ENCODE measurements at regions not wholly inside any gene's neighbourhood (a gene's known extent, or its start where the extent isn't known, plus 50 kb on each side); places are given as distances from the start of the nearest gene placed in this dataset.

DNA sequence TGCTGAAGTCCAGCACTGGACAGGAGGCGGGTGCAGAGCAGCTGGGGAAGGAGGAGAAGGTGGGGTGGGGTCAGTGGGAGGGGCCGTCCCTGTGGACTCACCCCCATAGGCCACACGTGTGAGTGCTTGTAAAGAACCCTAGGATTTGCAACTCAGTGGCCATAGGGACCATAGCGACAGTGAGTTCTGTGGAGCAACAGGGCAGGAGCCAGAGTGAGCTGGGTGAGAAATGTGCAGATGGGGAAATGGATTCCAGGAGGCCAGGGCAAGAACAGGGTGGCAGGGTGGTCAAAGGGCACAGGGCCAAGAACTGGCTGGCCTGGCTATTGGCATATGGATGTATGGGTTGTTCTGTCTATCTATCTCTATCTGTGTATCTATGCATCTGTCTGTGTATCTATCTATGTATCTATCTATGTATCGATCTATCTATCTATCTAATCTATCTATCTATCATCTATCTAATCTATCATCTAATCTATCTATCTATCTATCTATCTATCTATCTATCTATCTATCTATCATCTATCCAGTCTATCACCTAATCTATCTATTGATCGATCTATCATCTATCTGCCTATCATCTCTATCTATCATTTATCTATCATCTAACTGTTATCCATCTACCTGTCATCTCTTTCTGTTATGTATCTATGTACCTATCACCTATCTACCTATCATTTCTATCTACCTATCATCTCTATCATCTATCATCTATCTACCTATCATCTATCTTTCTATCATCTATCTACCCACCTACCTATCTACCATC is 889.0 kb downstream of the TBC1D22A start:
- ATAC-seq (ENCODE audit: low read depth) (no peak), DNase-seq (no peak)
- in situ Hi-C loops (cut with MboI; ENCODE audit: low sequenced_read_pairs) = no loop called here
- Histone ChIP-seq H2BK20ac (ENCODE audit: low read depth, low read length) (no peak overlapping the region), H3K36me3 (ENCODE audit: control insufficient read depth, insufficient read depth, low read length) (no peaks in the 10 kb centered on the region), H2BK5ac (ENCODE audit: low read depth, low read length, poor library complexity, severe bottlenecking) (no peak overlapping the region), H2AK9ac (replicated peaks; ENCODE audit: low read depth, low read length, poor library complexity) (no peak overlapping the region), H2AFZ (replicated peaks; ENCODE audit: low read length, poor library complexity) (no peak overlapping the region), H3K4me1 (ENCODE audit: control insufficient read depth, insufficient read depth, low read length) (no peaks in the 10 kb centered on the region), H4K5ac (ENCODE audit: low read depth, low read length) (no peak overlapping the region), H3K56ac (ENCODE audit: extremely low read depth, insufficient read depth, low read length) (no peak overlapping the region), H2BK15ac (ENCODE audit: low read depth, low read length) (no peak overlapping the region), H3K4me3 (ENCODE audit: insufficient read depth, low read depth, low read length) (no peak overlapping the region), H3K18ac (ENCODE audit: low read depth, low read length) (no peak overlapping the region), H4K20me1 (ENCODE audit: insufficient read depth, low read length) (no peaks in the 10 kb centered on the region), H2BK120ac (ENCODE audit: low read depth, low read length) (no peak overlapping the region), H3K27me3 (ENCODE audit: control insufficient read depth, insufficient read depth, low read length) (no peaks in the 10 kb centered on the region), H3K9me1 (ENCODE audit: insufficient read depth, low read length) (no peaks in the 10 kb centered on the region), H3K27ac (ENCODE audit: insufficient read depth, low read length) (no peak overlapping the region), H3K4ac (ENCODE audit: low read depth, low read length) (no peak overlapping the region), H3K9ac (ENCODE audit: low read depth, low read length) (no peak overlapping the region), H3K23ac (ENCODE audit: low read depth, low read length) (no peak overlapping the region), H4K91ac (ENCODE audit: insufficient read depth, low read depth, low read length) (no peak overlapping the region), H4K8ac (ENCODE audit: low read depth in 2 of 2, low read length in 2 of 2) (no peak overlapping the region), H3K9me3 (ENCODE audit: control insufficient read depth, insufficient read depth, low read length) (peaks cover 27% of the 10 kb centered on the region), H2AK5ac (ENCODE audit: low read depth, low read length) (no peak overlapping the region), H3K79me1 (ENCODE audit: low read depth in 1 of 2, low read length in 2 of 2) (no peaks in the 10 kb centered on the region), H3K4me2 (ENCODE audit: low read depth, low read length) (no peak overlapping the region), H3K14ac (replicated peaks; ENCODE audit: low read depth, low read length) (no peak overlapping the region)
- TF ChIP-seq RFX5 (IDR thresholded peaks at IDR 0.05; ENCODE audit: low read depth, low read length) (no peak), RCOR1 (IDR thresholded peaks at IDR 0.05; ENCODE audit: insufficient replicate concordance, low read length) (no peak), RAD21 (IDR thresholded peaks at IDR 0.05; ENCODE audit: low read length) (no peak), CHD1 (IDR thresholded peaks at IDR 0.05; ENCODE audit: low read depth, low read length) (no peak), MXI1 (IDR thresholded peaks at IDR 0.05; ENCODE audit: borderline replicate concordance, low read depth, low read length) (no peak), POLR2A (IDR thresholded peaks at IDR 0.05; ENCODE audit: low read depth, low read length) (no peak)
- TF ChIP-seq, protein P1, sequence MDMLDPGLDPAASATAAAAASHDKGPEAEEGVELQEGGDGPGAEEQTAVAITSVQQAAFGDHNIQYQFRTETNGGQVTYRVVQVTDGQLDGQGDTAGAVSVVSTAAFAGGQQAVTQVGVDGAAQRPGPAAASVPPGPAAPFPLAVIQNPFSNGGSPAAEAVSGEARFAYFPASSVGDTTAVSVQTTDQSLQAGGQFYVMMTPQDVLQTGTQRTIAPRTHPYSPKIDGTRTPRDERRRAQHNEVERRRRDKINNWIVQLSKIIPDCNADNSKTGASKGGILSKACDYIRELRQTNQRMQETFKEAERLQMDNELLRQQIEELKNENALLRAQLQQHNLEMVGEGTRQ (IDR thresholded peaks at IDR 0.05; ENCODE audit: low read depth, low read length) = no peak
- intact Hi-C loops (cut with micrococcal nuclease) = no loop called here
- CTCF ChIA-PET = no interaction called here
- dilution Hi-C loops (cut with HindIII; ENCODE audit: low sequenced_read_pairs, unreplicated experiment) = no loop called here
- POLR2A ChIA-PET (ENCODE audit: unreplicated experiment) = no interaction called here
- no TSS peak for BruUV-seq (replicated peaks)
- 42% methylated on average over 3 of the region's 6 CpGs; no CpG with 5 or more reads in 1 of the 2 experiments for whole genome bisulfite sequencing, 2 experiments (ENCODE audit: extremely low coverage in 2 of 2, insufficient read length in 1 of 2)

Measured in IMR-90 (cell line).